Stimulated activated CD4-positive, alpha-beta T cell treated with anti-CD3 and anti-CD28 coated beads, Interleukin-15, amount 100 ng/mL, for 1 hour (primary cell): ENCODE measurements at regions not wholly inside any gene's neighbourhood (a gene's known extent, or its start where the extent isn't known, plus 50 kb on each side); places are given as distances from the start of the nearest gene placed in this dataset.

Experiments
- DNase-seq, 2 donors: peaks; one replicate each; pipeline ENCODE4 v3.0.0-alpha.2; 2020; ENCODE audit warnings: low read depth in 1 of 2, low spot score in 1 of 2

GRCh38 chr2:145652571-145653545 is 1132.9 kb upstream of the ZEB2 start:
- DNase-seq, result no peak

GRCh38 chr2:145652036-145652435 is 1132.1 kb upstream of the ZEB2 start:
- DNase-seq, result no peak

GRCh38 chr2:145650226-145650625 is 1130.3 kb upstream of the ZEB2 start:
- no peak for DNase-seq

- DNase-seq, result no peak
These were observed 1129.1 kb upstream of the ZEB2 start for GRCh38 chr2:145649061-145649460.

- DNase-seq, result no peak
These were observed 1124.9 kb upstream of the ZEB2 start for GRCh38 chr2:145644820-145645302.

- DNase-seq, result no peak
These were observed 1118.8 kb upstream of the ZEB2 start for GRCh38 chr2:145638675-145639074.

GRCh38 chr2:145635706-145636427 is 1115.9 kb upstream of the ZEB2 start:
- no peak for DNase-seq

- no peak for DNase-seq
These were observed 1111.6 kb upstream of the ZEB2 start for GRCh38 chr2:145631561-145631960.

GRCh38 chr2:145626301-145626700 is 1106.4 kb upstream of the ZEB2 start:
- DNase-seq, result no peak

- DNase-seq, result no peak
These were observed 1105.2 kb upstream of the ZEB2 start for GRCh38 chr2:145625111-145625510.

GRCh38 chr2:145623136-145623535 is 1103.2 kb upstream of the ZEB2 start:
- DNase-seq, result no peak

- DNase-seq, result no peak
These were observed 1102.4 kb upstream of the ZEB2 start for GRCh38 chr2:145622285-145622684.

GRCh38 chr2:145617906-145618305 is 1098.0 kb upstream of the ZEB2 start:
- no peak for DNase-seq

GRCh38 chr2:145617420-145617819 is 1097.5 kb upstream of the ZEB2 start:
- no peak for DNase-seq

- no peak for DNase-seq
These were observed 1095.7 kb upstream of the ZEB2 start for GRCh38 chr2:145615626-145616025.

- no peak for DNase-seq
These were observed 1090.0 kb upstream of the ZEB2 start for GRCh38 chr2:145609951-145610350.

- no peak for DNase-seq
These were observed 1081.5 kb upstream of the ZEB2 start for GRCh38 chr2:145601361-145601925.

GRCh38 chr2:145600811-145601210 is 1080.9 kb upstream of the ZEB2 start:
- no peak for DNase-seq

- DNase-seq, result no peak
These were observed 1079.8 kb upstream of the ZEB2 start for GRCh38 chr2:145599756-145600155.

- DNase-seq, result no peak
These were observed 1078.5 kb upstream of the ZEB2 start for GRCh38 chr2:145598434-145598833.

- no peak for DNase-seq
These were observed 1077.9 kb upstream of the ZEB2 start for GRCh38 chr2:145597809-145598208.

GRCh38 chr2:145597006-145597405 is 1077.1 kb upstream of the ZEB2 start:
- no peak for DNase-seq
